DMS53 treated with DMSO at 0.1 percent for 48 hours (cell line): ENCODE measurements at regions not wholly inside any gene's neighbourhood (a gene's known extent, or its start where the extent isn't known, plus 50 kb on each side); places are given as distances from the start of the nearest gene placed in this dataset.

ENCODE experiments used
- DNase-seq: peaks from one replicate; lab custom pipeline; 2025; ENCODE audit not compliant: unreplicated experiment; lab: John Stamatoyannopoulos, UW

DNA sequence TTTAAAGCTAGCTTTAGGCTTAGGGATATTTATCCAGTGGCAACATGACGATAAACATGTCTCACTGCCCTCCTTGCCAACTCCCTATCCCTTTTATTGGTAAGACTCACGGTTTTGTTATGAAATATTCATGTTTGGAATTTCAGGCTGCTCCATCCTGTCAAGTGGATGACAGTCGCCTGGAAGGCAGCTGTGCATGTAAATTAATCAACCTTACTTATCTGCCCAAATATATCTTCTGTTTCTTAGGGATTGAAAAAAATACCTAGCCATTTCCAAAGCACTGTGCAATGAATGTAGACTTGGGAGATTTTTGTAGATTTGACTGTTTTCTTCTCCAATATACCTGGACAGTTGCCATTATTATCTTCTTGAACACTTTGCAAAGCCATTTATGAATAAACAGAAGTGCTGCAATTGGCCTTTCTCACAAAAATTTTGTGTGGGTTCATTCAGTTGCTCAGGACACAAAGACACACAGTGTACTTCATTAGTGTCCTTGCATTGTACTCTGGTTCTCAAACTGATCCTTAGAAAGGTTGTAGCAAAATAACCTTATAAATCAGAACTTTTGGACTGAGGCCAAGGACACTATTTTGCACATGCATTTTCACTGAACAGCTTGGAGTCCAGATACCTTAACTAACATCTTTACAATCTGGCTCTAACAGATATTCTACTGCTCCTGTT lies 889.4 kb upstream of the SEMA6A start:
- no peak for DNase-seq

DNA sequence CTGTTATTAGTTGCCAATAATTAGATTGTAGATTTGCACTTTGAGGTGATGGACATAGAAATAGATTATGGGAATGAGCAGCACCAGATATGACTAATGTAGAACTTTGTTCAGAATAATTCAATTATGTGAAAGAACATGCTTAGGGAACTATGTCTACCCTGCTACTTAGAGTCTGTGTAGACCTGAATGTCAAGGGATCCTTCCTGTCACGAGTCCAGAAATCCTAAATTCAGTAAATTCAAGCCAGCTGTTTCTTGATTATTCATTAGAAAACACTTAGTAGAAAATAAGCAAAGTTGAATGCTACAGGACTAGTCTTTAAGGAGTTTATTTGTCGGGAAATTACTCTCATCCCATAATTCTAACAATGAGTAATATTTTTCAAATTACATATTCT lies 887.3 kb upstream of the SEMA6A start:
- no peak for DNase-seq

DNA sequence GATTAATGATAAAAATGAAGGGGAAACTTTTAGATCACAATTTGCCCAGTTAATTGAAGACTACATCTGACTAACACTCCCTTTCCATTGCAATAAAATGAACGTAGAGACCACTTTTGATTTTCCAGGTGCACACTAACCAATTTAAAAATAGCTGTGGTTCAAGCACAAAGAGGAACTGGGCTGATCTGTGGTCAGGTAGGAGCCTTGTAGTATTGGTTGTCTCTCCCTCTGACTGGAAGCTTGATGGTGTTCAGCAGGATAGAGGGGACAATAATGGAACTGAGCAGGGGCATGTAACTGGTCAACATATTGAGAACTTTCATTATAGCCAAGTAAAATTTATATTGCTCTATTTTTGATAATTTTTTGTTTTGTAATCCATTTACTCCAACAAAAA lies 886.8 kb upstream of the SEMA6A start:
- no peak for DNase-seq

DNA sequence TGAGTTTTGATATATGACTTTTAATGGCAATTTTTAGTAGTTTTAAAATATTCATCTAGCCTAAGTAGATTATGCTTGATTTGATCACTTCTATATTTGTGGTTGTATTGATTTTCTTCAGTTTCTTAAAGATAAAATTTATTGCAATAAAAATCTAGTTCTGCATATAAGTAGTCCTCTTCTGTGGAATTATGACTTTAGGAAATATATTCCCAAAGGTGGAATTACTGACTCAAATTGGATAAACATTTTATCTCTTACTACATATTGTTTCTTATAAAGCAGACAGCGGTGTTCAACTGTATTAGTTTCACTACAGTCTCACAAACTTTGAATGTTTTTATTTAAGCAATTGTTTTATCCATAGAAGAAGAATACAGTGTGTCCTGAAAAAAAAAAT lies 883.0 kb upstream of the SEMA6A start:
- no peak for DNase-seq

DNA sequence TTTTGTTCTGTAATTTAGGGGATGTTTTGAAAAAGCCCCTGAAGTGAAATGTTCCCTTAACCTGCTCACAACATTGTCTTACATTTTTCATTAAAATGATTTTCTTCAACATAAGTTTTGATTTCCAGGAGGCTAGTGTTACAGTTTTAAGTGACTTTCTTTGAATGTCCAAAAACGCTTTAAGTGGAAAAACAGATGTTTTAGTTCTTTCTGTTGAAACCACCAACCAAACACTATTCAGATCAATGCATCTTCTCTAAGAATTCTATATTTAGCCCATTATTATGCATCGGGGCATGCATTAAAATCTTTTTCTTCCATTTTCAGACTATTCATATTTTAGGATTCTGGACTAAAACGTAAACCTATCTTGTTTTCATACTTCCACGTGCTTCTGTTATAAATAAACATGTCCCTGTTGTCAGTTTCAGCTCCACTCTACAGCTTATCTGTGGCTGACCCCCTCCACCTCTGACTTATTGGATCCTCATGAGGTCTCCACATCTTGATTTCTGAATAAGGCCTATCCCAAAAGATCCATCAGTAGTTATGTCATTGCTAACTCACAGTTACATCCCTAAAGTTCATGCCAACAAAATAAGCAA lies 882.3 kb upstream of the SEMA6A start:
- DNase-seq: no peak

DNA sequence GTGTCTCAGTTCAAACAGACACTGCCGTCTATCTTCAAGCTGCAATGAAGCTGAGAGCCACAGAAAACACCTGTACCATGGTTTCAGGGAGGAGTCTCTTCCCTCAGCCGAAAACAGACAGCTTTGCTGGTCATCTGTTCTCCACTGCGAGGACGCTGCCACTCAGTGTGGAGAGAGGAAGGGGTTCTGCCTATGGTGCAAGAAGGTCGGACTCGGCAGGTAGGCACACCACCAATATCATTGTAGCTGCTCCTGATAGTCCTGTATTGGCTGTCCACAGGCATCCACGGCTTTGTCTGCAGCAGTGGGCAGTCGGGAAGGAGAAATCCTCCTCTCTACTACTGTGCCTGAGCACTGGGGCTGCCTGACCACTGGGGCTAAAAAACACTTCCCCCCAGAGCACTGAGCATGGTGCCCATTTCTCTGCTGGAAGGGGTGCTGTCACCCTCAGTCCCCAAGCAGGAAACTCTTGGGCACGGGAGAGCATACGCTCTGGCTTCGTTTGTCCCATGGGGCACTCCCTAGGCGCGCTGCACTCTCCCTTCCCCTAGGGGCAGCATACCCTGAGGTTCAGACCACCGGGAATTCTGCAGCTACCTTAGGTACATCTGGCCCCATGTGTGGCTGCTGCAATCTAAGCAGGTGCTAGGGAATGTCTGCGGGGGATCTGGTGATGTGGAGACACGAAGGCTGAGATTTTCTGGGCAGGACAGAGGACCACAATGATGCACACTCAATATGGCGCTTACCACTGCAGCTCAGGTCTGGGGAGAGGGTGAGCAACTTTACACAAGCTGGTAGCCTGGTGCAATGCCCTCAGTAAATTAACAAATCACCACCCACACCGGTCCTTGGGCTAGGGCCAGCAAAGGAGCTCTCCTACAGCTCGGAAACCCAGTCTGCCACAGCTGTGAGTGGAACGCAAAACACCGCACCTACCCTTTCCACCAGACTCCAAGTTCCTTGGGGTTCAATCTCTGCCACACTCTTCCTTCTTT lies 880.9 kb upstream of the SEMA6A start:
- DNase-seq: peak; percentile 73

DNA sequence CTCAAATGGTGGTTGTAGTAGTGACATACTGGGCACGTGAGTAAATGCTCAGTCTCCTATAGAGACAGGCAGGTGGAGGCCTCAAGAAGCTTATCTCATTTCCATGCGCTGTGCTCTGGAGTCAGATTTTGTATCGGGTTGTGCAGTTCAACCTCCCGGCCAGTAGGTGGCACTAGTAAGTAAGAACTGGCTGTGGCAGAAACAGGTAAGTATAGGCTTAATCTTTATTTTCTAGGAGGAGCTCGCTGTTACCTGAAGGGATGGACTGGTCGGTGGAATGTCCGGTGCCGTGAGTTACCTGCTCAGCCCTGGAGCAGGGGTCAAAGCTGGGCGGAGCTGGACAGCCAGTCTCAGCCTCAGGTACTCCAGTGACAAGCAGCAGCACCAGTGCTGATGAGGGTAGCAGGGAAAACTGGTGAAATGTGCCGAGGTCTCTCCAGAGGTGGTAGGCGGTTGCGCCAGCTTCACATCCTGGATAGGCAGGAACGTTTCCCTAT lies 880.1 kb upstream of the SEMA6A start:
- peak; percentile 94 for DNase-seq

DNA sequence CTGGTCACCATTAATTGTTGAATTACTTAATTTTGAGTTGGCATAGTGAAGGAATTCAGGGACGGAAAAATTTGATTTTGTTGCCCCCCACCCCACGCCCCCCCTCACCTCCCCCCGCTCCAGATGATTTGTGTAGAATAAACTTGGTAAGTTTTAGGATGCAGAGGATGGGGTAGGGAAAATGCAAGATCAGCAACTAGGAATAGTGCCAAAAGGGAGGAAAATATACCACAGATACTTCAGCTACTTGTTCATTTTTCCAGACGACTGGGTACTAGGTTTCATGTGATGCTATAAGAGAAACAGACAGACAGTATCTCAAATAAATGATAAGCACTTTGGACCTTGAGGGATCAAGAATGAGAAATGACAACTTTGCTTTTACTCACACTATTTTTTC lies 862.2 kb upstream of the SEMA6A start:
- DNase-seq: no peak

DNA sequence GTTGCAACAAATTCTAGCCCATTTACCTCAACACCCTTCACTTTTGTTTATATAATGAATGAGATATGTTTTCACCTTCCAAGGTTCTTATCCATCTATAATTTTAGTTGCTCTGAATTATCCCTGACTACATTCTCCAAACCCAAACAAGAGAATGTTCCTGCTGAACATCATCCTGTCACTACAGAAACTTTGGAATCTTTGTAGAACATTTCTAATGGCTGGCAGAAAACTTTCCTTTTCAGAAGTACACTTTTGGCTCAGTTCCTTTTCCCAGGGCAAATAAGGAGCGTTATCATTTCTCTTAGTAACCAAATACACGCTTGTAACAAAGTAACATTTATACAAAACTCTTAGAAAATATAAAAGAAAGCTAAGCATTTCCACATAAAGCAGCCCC lies 860.6 kb upstream of the SEMA6A start:
- DNase-seq: no peak

DNA sequence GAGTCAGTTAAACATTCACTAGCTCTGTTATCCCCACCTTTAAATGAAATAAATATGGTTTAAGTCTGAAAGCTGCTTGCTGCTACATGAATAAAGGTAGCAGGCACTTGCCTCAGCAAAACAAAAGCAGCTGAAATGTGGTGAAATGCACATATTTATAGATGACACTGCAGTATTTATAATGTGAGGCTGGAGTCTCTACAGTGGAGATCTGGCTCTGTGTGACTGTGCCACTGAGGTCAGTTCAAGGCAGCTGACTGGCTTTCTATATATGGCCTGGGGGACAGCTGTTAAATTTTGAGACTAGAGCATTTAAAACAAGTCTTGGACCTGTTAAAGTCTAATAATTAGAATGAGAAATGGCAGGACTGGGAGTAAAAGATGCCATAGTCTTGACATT lies 859.6 kb upstream of the SEMA6A start:
- DNase-seq: no peak

DNA sequence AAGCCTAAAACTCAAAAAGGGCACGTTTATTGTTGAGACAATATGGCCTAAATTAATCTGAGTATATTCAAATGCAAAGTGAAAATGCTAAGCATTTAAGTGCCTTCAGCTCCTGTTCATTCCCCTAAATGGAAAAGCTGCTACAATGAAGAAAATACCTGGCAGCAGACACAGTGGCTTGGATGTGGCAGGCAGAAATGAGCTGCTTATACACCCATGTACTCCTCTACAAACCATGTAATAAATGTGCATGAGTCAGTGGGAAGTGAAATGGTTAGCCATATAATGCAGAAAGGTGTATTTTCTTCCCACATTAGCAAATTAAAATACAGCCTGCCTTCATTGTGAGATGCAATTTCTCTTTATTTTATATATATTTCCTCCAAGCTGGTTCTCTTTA lies 859.2 kb upstream of the SEMA6A start:
- no peak for DNase-seq

DNA sequence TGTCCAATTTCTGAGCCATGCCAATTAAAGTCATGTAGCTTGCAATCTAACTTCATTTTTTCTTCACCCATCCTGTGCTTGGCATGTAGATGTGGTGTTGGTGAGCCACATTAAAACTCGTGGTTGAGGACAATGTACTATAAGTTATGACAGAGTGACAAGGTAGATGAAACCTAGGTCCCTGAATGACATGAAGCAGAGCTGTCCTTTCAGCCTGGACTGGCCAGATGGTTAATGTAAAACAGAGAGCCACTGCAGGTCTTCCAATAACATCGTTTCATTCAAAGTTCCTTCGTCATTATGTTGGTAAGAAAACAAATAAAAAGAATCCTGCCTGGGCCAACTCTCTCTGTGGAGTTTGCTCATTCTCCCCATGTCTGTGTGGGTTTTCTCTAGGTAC lies 856.5 kb upstream of the SEMA6A start:
- DNase-seq: no peak

DNA sequence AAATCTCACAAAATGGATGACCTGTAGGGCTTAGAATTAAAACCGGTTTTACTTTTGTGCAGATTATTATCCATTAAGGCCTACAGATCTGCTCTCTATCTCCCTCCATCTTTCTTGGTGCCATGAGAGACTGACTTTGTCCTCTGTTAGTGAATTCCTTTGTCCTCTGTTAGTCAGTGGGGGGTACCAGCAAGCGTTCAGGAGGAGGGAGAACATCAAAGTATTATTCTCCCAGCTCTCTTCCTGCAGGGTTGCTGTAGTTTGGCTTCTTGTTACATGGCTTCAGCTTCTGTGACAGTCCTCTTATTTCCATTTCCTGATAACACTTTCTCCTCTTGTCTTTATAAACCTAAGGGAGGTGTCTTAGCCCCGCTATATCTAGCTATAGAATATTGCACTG lies 850.5 kb upstream of the SEMA6A start:
- no peak for DNase-seq

DNA sequence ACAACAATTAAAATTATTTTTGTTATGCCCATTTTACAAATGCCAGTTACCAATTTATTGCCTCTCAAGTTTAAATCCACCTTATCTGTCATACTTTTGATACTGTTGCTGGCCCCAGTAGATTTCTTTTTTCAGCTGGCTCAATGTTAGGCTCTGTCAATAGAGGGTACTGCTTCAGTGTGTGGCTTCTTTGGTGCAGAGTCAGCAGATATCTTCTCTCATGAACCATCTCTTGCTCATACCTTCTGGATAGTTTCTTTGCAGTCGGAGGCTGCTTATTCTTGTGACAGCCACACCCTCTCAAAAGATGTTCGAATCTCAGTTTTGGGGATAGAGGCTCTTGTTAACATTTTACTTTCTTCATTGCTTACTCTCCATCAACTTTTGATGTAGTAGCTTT lies 849.9 kb upstream of the SEMA6A start:
- DNase-seq: no peak

DNA sequence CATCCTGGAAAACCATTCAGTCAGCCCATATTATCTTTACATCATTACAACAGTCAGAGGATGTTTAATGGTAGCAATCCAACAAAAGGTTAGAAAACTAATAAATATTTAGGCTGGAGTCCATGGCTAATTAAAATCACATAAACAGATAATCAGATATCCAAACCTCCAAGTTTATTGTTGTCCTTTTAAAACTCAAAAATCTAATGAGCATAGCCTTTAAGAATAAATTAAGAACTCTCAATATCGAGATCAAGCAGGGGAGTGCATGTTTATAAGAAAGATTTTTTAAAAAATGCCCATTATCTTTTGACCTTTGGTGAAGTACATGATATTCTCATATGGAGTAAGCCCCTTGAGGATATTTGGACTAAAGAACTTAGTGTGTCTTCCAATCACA lies 842.9 kb upstream of the SEMA6A start:
- no peak for DNase-seq

DNA sequence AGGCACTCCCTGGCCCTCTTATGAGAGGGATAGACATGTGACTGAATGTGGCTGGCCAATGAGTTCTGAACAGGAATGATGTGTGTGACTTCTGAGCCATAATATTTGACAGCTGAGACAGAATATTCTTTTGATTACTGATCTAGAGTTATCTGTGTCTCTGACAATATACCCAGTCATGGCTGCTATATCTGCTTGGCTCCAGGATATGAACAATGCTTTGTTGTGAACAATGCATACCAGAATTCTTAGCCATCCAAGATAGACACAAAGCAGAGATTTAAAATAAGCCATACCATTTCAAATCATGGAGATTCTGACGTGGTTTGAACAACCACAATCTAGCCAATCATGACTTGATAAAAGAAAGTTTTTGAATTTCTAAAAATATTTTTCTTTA lies 840.3 kb upstream of the SEMA6A start:
- DNase-seq: no peak

DNA sequence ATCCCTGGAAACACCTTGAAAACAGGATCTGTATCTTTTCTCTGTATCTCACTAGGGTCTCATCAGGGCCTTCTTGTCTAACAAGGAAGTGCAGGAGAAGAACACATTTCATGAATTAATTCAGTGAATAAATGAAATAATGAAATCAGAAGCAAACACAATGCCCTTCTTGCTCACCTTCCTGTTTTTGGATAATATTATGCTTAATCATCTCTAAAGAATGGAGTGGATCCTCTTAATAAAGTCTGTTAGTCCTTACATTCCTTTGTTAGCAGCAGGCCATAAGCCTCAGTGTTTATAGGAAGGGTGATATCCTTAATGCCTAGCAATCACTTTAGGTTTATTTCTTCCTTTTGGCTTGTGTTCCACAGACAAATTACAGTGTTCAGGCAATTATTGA lies 837.1 kb upstream of the SEMA6A start:
- DNase-seq: no peak

DNA sequence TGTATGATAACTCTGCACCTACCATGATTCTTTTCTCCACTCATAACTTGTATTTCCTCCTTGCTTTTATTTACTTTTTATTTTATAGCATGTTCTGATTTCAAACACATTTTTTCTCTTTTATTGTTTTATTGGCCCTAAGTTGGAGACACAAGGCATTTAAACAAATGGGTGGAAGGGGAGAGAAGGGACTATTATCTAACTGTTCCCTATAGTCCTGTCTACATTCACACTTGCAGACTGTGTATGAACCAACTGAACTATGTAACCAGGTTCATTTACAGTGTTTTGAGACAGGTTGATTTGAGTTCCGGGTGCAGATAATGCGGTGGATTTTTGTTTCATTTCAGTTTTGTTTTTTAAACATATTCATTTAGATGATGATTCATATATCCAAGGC lies 830.6 kb upstream of the SEMA6A start:
- no peak for DNase-seq

DNA sequence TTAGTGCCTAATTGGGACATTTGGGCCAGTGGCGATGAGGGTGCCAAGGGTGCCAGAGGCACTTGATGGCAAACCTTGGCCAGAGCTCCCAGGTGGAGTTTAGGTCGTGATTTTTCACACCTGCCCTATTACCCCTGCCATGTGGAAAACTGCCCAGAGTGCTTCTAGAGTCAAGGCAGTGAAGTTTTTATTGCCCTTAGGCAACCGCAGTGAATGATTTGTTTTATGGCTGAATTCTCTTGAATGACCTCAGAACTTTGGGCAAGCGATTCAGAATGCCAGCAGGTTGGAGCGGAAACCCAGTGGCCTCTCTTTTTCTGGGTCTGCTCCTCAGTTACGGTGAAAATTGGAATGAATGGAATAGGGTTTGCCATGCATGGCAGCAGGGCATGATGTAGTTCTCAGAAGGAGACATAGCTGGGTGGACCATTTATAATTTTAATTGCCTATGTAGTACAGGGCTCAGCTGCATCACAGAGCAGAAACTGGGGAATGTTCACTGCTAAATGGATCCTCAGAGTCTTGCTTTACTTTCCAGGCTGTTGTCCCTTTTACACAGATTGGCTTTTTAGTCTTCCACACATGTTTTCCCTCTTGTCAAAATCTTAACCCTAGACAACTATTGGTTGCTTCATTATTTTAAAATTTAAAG lies 820.0 kb upstream of the SEMA6A start:
- DNase-seq: no peak

DNA sequence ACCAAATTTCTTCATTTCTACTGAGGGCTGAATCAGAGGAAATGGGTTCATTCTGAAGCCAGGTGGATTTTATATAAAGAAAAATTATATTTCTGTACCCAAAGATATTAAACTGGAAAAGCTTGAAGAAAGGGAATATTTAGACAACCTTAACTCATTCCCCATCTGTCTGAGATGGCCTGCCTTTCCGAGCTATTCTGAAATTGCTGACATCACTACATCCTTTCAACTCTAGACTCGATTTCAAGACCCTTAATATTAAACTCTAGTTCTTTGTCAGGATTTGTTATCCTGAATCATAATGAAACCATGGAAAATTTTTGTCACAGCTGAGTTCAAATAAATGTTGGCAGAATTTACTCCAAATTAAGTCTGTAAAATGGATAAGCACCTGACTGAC lies 818.5 kb upstream of the SEMA6A start:
- DNase-seq: no peak

DNA sequence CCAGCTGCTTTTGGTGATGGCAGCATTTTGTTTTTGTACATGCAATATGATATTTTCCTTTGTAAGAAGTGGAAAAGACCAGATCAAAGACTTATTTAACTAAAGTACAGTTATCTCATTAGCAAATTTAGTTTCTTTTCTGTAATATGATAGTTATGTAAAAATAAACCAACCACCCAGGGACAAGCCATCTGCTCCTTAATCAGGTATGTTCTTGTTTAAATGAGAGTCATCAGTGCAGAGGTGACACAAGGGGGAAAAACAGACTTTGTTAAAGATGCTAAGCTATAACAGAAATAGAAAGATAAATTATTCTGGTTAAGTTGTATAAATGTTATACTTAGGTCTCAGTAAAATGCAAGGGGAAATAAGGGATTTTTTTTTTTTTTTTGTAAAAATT lies 805.7 kb upstream of the SEMA6A start:
- DNase-seq: no peak
